Activated naive CD4-positive, alpha-beta T cell treated with anti-CD3 and anti-CD28 coated beads, Interleukin-2, amount 50 U/mL, for 72 hours (primary cell): ENCODE measurements at regions not wholly inside any gene's neighbourhood (a gene's known extent, or its start where the extent isn't known, plus 50 kb on each side); places are given as distances from the start of the nearest gene placed in this dataset.
"Not testable (repeated sequence)": the region's sequence is repeated elsewhere in the genome, so short reads cannot be mapped to it uniquely, and the experiment has no call there.

Source experiments
- ATAC-seq, 2 donors: fragments of 150-1000 bp; cut with Tn5 transposase; 2 replicates each; pipeline ENCODE4 v1.10.0; 2021; ENCODE audit warnings: mild to moderate bottlenecking in 2 of 2, moderate library complexity in 2 of 2
- DNase-seq, 2 donors: peaks; one replicate each; pipeline ENCODE4 v3.0.0; 2021 to 2022; ENCODE audit warnings: low spot score in 2 of 2
- H3K27ac Mint-ChIP-seq, 2 donors: one replicate each; pipeline ENCODE4 v1.8.0; 2022; ENCODE audit warnings: mild to moderate bottlenecking in 2 of 2, mixed read lengths in 2 of 2
- H3K36me3 Mint-ChIP-seq, 2 donors: one replicate each; pipeline ENCODE4 v1.8.0; 2022; ENCODE audit warnings: mixed read lengths in 2 of 2
- H3K9me3 Mint-ChIP-seq, 2 donors: one replicate each; pipeline ENCODE4 v1.8.0; 2022; ENCODE audit warnings: mixed read lengths in 2 of 2

GRCh38 chr11:37849706-37850105 lies 1251.7 kb upstream of the RAG2 start:
- DNase-seq (no peak), ATAC-seq (no peak)
- no peaks in the 10 kb centered on the region for H3K36me3 Mint-ChIP-seq
- H3K27ac Mint-ChIP-seq = no peak overlapping the region
- peaks cover 12 to 15% of the 10 kb centered on the region in 2 donors for H3K9me3 Mint-ChIP-seq

- ATAC-seq = no peak
- H3K9me3 Mint-ChIP-seq = peaks cover 8 to 13% of the 10 kb centered on the region in 2 donors
- no peaks in the 10 kb centered on the region for H3K36me3 Mint-ChIP-seq
Measured at GRCh38 chr11:37843603-37844002, 1245.6 kb upstream of the RAG2 start.

GRCh38 chr11:37841016-37841415 lies 1243.0 kb upstream of the RAG2 start:
- Mint-ChIP-seq H3K36me3 (no peaks in the 10 kb centered on the region), H3K9me3 (peaks cover 8 to 18% of the 10 kb centered on the region in 2 donors), H3K27ac (no peak overlapping the region)
- ATAC-seq = no peak
- DNase-seq = no peak

More at GRCh38 chr11:37843603-37844002, 1245.6 kb upstream of the RAG2 start:
- DNase-seq = no peak
- H3K27ac Mint-ChIP-seq = no peak overlapping the region

GRCh38 chr11:37840345-37840744 lies 1242.3 kb upstream of the RAG2 start:
- DNase-seq, ATAC-seq, H3K27ac Mint-ChIP-seq, H3K36me3 Mint-ChIP-seq: not testable (repeated sequence)
- H3K9me3 Mint-ChIP-seq = peaks cover 8 to 17% of the 10 kb centered on the region in 2 donors

GRCh38 chr11:37830529-37830928 lies 1232.5 kb upstream of the RAG2 start:
- Mint-ChIP-seq H3K36me3 (no peaks in the 10 kb centered on the region), H3K9me3 (peaks cover 6 to 10% of the 10 kb centered on the region in 2 donors), H3K27ac (no peak overlapping the region)
- DNase-seq (no peak), ATAC-seq (no peak)

GRCh38 chr11:37817727-37818270 lies 1219.8 kb upstream of the RAG2 start:
- Mint-ChIP-seq H3K9me3 (peaks cover 13 to 17% of the 10 kb centered on the region in 2 donors), H3K36me3 (no peaks in the 10 kb centered on the region)
- ATAC-seq = no peak

GRCh38 chr11:37812281-37812880 lies 1214.3 kb upstream of the RAG2 start:
- Mint-ChIP-seq H3K36me3 (no peaks in the 10 kb centered on the region), H3K9me3 (peaks cover 7 to 9% of the 10 kb centered on the region in 2 donors), H3K27ac (no peak overlapping the region)
- DNase-seq (no peak), ATAC-seq (no peak)

More at GRCh38 chr11:37817727-37818270, 1219.8 kb upstream of the RAG2 start:
- no peak overlapping the region for H3K27ac Mint-ChIP-seq
- no peak for DNase-seq

GRCh38 chr11:37811349-37811748 lies 1213.3 kb upstream of the RAG2 start:
- no peak for ATAC-seq
- DNase-seq = no peak
- Mint-ChIP-seq H3K9me3 (peaks cover 5 to 7% of the 10 kb centered on the region in 2 donors), H3K27ac (no peak overlapping the region), H3K36me3 (peaks cover 0 to under 1% of the 10 kb centered on the region in 2 donors)

GRCh38 chr11:37804666-37805065 lies 1206.6 kb upstream of the RAG2 start:
- Mint-ChIP-seq H3K9me3 (peaks cover 18 to 21% of the 10 kb centered on the region in 2 donors), H3K36me3 (peaks cover 0 to 5% of the 10 kb centered on the region in 2 donors), H3K27ac (no peak overlapping the region)
- DNase-seq (no peak), ATAC-seq (no peak)

- H3K36me3 Mint-ChIP-seq = peaks cover 0 to under 1% of the 10 kb centered on the region in 2 donors
- peaks cover 6 to 15% of the 10 kb centered on the region in 2 donors for H3K9me3 Mint-ChIP-seq
- DNase-seq (no peak), ATAC-seq (no peak)
- H3K27ac Mint-ChIP-seq = no peak overlapping the region
Measured at GRCh38 chr11:37788141-37788877, 1190.3 kb upstream of the RAG2 start.

- no peak for ATAC-seq
- H3K36me3 Mint-ChIP-seq = peaks cover 7 to 14% of the 10 kb centered on the region in 2 donors
Measured at GRCh38 chr11:37786214-37786755, 1188.2 kb upstream of the RAG2 start.

GRCh38 chr11:37774441-37774840 lies 1176.4 kb upstream of the RAG2 start:
- no peak for DNase-seq
- H3K36me3 Mint-ChIP-seq = no peaks in the 10 kb centered on the region
- no peak for ATAC-seq
- H3K9me3 Mint-ChIP-seq = peaks cover 34 to 35% of the 10 kb centered on the region in 2 donors
- no peak overlapping the region for H3K27ac Mint-ChIP-seq

More at GRCh38 chr11:37786214-37786755, 1188.2 kb upstream of the RAG2 start:
- no peak for DNase-seq
- Mint-ChIP-seq H3K27ac (no peak overlapping the region), H3K9me3 (peaks cover 20 to 28% of the 10 kb centered on the region in 2 donors)

GRCh38 chr11:37770145-37770544 lies 1172.1 kb upstream of the RAG2 start:
- no peak overlapping the region for H3K27ac Mint-ChIP-seq
- H3K36me3 Mint-ChIP-seq = no peaks in the 10 kb centered on the region
- ATAC-seq (no peak), DNase-seq (no peak)
- H3K9me3 Mint-ChIP-seq = peaks cover 18 to 22% of the 10 kb centered on the region in 2 donors

- Mint-ChIP-seq H3K36me3 (no peaks in the 10 kb centered on the region), H3K27ac (no peak overlapping the region), H3K9me3 (peaks cover 15 to 22% of the 10 kb centered on the region in 2 donors)
- no peak for ATAC-seq
- no peak for DNase-seq
Measured at GRCh38 chr11:37762079-37762478, 1164.0 kb upstream of the RAG2 start.

- ATAC-seq (no peak), DNase-seq (no peak)
- Mint-ChIP-seq H3K27ac (no peak overlapping the region), H3K36me3 (no peaks in the 10 kb centered on the region), H3K9me3 (peaks cover 24 to 26% of the 10 kb centered on the region in 2 donors)
Measured at GRCh38 chr11:37755521-37755920, 1157.5 kb upstream of the RAG2 start.

- Mint-ChIP-seq H3K9me3 (peaks cover 9 to 18% of the 10 kb centered on the region in 2 donors), H3K27ac (no peak overlapping the region), H3K36me3 (no peaks in the 10 kb centered on the region)
- no peak for ATAC-seq
- no peak for DNase-seq
Measured at GRCh38 chr11:37748641-37749040, 1150.6 kb upstream of the RAG2 start.

- no peak for DNase-seq
- no peaks in the 10 kb centered on the region for H3K36me3 Mint-ChIP-seq
- no peak overlapping the region for H3K27ac Mint-ChIP-seq
- H3K9me3 Mint-ChIP-seq = peaks cover 10 to 18% of the 10 kb centered on the region in 2 donors
- no peak for ATAC-seq
Measured at GRCh38 chr11:37747121-37747520, 1149.1 kb upstream of the RAG2 start.
